GM18868 (cell line): ENCODE measurements at regions not wholly inside any gene's neighbourhood (a gene's known extent, or its start where the extent isn't known, plus 50 kb on each side); places are given as distances from the start of the nearest gene placed in this dataset.

Experiments used
- ATAC-seq: cut with Tn5 transposase; IDR thresholded peaks from one replicate; pipeline ENCODE4 v1.9.1; 2021; ENCODE audit warnings: mild to moderate bottlenecking, moderate library complexity; ENCODE audit not compliant: unreplicated experiment

DNA sequence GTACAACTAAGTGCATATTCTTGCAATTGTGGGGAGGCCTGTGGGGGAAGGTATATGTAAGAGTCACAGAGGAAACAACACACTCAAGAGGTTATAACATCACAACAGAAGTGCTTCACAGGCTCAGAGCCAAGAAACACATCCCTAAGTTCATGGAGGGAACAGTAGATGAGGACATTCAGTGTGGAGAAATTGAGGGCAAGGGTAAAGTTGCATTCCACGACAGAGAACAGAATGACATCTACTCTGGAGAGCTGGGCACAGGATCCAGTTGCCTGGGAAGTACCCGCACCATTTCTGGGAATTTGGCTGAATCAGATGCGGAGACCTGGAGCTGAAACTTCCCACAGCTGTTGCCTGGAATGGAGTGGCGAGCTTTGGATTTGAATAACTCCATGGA is 197.2 kb downstream of the NXNL2 start:
- ATAC-seq, result no peak

DNA sequence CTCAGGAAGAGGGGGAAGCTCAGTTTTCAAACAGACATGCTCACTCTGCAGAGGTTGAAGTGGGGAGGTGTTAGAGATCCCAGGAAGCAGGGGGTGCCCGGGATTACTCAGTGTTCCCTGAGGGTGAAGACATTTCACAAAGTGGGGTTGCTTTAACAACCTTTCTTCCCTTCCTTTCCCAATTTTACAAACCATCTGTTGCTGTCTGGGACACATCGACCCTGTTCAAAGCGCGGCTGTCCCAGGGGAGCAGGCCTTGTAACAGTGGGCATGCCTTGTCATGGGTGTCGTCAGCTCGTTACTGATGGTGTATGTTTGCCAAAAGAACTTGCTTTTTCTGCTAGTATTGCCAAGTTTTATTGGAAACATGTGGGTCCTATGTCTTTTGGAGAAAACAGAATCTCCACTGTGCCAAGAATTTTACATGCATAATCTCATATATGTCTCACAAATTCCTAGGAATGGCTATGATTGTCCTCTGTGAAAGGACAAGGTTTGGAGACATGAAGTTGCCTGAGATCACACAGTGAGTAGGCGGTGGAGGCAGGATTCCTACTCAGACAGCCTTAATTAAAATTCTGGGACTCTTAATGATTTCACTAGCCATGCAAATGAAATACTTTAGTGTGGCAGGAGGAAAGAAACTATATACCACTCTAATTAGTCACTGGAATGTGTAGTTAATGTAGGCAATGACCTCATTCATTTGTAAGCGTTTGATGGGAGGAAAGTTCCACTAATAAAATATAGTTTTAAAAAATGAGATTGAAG is 198.9 kb downstream of the NXNL2 start:
- ATAC-seq, result no peak

DNA sequence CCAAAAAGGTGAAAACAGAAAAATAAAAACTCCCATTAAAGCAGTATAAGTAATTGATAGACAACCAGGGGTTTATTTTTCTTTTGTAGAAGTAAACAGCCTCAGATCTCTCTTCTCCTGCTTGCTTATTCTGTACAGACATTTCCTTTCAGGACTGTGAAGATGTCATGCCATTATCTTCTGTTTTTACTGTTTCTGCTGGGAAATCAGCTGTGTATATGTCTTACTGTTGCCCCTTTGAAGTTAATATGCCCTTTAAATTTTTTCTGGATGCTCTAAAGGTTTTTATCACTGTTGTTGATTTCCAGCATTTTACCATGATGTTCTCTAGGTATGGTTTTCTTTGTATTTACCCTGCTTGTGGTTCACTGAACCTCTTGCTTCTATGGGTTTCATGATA is 199.5 kb downstream of the NXNL2 start:
- ATAC-seq, result no peak

DNA sequence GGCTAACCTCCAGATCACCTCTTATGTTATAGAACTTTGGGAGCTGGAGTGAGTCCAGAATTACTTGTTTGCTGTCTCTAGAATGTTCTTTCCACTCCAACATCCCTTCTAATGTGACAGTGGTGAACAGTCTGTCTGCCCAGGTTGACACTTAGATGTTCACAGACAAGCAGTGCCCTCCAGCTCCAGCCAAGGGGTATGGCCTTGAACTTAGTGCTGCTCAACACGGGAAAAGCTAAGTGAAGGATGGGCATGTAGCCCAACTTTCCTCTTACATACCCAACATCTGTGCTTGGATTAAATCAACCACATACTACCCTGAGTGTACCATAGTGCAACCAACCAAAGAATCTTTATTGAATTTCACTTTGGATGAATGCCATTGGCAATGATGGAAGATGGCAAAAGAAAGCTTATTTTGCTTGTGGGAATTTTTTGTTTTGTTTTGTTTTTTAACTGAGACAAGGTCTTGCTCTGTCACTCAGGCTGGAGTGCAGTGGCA is 201.2 kb downstream of the NXNL2 start:
- ATAC-seq, result no peak

DNA sequence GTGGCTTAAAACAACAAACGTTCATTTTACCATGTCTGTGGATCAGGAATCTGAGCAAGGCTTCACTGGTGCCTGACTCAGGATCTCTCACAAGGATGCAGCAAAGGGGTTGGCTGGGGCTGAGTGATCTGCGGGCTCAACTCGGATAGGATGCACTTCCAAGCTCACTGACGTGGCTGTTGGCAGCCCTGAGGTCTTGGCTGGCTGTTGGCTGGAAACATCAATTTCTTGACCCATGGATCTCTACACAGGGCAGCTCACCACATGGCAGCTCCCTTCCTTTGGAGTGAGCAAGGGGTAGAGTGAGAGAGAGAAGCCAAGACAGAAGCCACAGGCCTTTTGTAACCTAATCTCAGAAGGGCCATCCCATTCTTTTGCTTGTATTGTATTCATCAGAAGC is 202.1 kb downstream of the NXNL2 start:
- no peak for ATAC-seq

DNA sequence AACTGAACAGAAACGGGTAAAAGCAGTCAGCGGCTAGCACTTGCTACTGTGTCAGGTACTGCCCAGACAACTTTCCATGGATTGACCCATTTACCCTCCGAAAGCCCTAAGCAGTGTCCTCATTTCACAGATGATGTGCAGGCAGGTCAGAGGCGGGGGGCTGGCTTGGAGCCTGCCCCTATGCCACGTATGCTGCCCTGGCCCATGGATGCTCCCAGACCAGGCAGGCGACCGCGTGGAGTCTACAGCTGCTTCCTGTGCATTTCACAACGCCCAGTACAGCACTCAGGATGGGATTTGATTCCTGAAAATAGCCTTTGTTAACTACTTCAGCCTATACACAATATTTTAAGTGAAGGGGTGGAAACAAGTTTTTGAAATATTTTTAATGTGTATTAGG is 202.9 kb downstream of the NXNL2 start:
- no peak for ATAC-seq

DNA sequence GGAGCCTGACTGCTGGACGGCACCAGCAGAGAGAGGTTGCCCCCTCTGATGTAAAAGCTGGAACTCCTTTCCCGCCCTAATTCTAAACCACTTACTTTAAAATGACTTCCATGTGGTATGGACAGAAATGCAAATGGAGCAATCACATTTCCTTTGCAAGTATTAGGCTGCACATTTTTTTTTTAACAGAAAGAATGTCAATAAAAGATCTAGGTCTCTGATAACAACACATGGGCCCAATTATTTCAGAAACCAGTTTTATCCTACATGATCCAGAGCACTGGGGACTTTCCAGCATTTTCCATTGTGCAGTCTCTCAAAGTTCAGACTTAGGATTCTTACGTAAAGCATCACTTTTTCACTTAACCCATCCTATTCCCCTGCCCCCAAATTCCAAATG is 203.7 kb downstream of the NXNL2 start:
- ATAC-seq, result no peak

DNA sequence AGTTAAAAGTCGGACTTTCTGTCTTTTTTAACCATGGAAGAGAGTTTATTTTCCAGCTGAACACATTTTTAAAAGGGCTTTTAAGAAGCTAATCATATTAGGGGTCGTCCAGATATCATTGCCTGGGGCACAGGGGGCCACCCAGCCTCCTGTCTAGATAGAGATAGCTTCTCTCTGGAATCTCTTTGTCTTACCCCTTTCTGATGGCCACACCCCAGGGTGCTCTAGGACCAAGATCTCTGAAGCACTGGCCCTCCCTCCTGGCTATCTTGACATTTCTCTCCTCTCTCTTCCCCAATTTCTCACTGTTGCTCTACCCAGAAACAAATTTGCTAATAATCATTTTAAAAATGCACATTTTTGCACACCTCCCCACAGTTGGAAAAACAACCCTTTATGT is 204.4 kb downstream of the NXNL2 start:
- ATAC-seq, result no peak

DNA sequence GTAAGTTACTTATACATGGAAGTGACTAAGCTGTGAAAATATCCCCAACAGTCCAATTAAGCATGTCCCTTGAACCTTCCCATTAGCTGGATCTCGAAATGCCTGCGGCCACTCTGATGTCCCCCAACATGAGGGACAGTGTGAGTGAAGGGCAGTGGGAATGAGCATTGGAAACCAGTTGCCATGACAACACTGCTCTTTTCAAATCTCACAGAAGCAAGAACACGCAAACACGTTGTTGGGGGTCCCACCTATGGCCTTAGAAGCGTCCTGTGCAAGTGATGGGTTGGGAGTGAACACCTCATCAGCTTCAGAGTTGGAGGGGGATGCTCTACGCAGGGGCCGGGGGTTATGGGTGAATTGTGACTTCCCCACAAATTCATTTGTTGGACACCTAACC is 205.9 kb downstream of the NXNL2 start:
- no peak for ATAC-seq

DNA sequence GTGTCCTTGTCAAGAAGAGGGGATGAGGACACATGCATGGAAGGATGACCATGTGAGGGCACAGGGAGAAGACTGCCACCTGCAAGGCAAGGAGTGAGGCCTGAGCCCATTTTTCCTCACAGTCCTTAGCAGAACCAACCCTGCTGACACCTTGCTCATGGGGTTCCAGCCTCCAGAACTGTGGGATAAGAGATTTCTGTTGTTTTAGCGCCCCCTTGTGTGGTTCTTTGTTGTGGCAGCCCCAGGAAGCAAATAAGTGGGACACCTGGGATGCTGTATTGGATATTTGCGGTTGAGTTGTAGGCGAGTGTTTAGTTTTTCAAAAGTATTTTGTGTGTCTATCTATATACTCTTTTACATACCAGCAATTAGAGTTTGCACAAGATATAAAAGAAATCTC is 206.4 kb downstream of the NXNL2 start:
- ATAC-seq, result no peak

DNA sequence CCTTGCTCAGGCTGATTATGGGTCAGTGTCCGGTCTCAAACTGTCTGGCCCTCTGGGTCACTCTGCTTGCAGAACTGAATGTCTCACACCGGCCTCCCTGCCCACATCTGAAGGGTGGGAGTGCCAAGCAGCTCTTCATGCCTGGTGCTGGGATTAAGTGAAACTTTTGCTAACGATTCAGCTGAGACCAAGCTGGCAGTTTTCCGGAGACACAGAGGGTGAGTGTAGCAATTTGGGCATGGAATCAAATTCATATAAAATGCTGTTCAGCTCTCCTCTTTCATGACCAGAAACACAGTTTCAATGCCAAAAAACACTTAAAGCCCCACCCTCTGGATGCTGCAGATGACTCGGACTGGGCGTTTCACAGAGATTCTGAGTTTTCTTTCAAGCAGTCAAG is 207.5 kb downstream of the NXNL2 start:
- ATAC-seq, result no peak

DNA sequence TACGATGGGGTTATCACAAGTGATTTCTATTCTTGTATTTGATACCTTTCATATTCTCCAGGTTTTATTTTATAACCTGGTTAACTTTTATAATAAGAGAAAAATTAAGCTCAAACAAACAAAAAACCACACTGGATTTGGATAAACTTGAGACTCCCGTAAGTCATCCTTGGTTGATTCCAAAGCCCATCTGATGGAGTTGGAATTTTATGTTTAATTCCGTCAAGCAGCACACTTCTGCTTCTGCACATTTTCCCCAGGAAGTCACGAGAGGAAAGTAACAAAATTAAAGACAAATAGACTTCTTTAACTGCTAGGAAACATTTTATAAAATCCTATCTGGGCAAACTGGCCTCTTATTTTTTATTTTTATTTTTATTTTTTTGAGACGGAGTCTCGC is 207.9 kb downstream of the NXNL2 start:
- no peak for ATAC-seq

DNA sequence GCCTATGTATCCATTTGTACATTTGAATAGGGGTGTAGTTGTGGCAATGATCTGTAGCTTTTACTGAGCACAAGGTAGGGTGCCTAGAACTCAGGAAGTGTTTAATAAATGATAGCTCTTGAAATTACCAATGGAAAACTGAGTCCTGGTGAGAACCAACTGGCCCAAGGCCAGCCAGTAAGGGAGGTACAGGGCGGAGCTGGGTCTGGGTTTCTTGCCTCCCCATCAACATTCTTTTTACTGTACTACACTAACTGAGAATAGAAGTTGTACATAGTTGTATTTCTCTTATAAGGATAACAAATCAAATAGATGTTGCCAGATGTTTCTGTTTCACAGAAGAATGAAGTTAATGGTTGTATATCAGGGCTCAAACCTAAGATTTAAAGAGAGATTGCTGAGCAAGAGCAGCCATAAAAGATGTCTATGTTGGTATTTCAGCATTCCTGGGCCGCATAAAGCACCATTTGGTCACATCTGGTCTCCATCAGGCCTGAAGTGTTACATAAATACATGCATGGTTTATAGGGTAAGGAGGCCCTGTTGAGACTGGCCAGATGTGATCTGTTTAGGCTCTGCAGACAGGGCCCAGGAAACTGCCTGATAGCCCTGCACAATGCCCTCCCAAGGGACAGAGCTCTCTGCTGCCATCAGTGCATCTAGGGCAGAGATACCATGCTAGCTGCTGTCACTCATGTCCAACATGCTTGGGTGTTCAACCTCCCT is 210.5 kb downstream of the NXNL2 start:
- ATAC-seq, result no peak

DNA sequence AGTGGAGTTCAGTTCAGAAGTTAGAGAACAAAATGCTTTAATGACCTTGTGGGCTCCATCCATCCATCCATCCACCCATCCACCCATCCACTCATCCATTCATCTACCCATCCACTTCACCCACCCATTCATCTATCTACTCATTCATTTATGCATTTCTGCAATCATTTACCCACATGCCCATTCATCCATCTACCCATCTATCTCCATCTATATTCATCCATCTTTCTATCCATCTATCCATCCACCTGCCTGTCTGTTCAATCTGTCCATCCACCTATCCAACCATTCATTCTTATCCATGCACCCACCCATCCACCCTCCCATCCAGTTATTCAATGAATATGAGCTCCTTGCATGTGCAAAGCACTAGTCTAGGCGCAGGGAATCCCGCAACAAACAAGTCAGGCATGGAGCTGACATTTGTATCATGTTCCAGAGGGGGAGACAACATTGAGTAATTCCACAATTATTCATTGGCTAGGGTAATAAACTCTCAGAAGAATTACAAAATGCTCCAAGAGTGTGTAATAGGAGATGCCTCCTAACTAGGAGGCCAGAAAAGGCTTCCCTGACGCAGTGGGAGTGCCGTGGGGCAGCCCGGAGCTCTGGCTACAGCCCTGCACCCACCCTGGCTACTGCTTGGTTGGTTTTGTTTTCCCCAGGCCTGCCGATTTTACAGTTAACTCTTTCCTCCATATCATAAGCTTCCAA is 211.2 kb downstream of the NXNL2 start:
- no peak for ATAC-seq

DNA sequence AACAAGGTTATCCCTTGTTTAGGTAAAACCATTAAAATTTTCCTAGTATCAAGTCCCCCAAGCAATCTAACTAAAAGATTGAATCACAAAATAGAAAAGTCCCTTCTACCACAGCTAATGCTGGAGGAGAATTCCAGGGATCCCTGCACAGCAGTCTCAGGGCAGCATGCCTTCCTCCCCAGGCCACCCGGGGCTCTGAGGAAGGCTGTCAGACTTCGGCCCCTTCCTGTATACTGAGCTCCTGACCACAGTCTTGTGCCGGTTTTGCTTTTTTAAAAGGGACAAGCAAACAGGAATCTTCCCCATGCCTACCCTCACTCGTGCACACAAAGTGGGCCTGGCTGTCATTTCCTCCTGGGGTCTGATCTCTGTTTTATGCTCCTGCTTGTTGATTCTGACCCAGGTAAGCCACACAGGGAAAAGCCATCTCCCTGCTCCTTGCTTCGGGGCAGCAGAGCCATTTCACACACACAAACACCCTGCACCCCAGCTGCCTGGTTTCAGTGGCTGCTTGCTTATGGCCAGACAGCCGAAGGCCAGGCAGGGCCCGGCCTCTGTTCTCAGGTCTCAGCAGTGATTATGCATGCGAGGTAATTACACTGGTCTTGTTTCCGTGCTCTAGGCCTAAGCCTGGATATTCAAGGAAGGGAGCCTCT is 211.9 kb downstream of the NXNL2 start:
- no peak for ATAC-seq

DNA sequence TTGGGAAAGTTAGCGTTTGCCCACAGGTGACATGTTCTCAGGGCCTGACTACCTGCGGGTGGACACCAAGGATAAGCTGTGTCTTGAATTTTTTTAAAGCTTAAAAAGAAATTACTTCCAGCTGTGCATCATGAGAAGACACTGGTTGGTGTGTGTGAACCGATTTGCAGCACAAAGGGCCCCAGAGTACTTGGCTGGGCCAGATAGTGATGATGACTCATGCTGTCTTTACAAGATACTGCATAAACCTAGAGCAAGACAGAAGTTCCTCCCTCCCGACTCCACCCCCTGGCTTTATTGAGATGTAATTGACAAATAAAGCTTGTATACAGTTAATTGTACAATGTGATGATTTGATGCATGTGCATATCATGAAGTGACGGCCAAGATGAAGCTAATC is 212.8 kb downstream of the NXNL2 start:
- ATAC-seq, result no peak

DNA sequence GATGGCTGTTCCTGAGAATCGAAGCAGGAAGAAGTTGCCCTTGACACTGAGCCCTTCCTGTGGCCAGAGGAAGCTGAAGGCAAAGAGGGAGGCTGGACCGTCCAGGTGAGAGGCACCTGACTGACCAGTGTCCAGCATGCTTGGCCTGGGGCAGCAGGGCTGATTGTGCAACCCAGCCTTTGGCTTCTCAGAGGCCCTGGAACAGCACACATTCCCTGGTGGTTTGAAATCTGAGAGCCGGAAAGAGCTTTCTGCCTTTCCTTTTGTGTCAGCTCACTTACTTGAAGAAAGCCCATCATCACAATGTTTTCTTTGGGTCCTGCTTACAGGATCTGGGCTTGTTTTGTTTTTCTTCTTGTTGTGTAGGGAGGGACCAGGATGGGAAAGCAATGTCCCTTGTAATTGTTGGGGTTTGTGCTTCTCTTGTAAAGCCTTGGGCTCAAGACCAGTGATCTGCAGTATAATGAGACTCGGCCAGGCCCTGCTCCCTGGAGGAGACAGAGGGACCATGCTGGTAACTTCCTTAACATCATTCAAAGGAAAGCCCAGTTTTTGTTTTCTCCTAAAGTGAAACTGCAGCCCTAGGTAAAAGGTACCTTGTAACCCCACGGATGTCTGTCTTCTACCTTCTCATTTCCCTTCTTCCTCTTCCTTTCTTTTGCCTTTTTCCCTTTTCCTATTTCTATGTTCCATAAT is 213.7 kb downstream of the NXNL2 start:
- ATAC-seq, result no peak

DNA sequence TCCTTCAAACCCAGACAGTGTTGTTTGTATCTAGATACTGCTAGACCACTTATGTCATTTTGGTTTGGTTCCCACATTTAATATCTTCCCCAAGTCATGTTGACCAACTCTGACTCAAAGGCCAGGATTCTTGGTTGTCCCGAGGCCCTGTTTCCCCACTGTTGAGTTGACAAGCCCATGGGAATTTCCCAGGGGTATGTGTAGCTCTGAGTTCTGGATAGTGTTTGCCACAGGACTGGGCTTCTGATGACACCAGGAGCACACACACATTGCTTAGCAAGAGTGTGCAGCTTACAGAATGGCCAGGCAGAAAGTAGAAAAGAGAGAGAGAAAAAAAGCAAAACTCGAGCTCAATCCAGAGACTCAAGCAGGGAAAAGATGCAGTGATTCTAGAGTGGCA is 214.4 kb downstream of the NXNL2 start:
- ATAC-seq, result no peak

DNA sequence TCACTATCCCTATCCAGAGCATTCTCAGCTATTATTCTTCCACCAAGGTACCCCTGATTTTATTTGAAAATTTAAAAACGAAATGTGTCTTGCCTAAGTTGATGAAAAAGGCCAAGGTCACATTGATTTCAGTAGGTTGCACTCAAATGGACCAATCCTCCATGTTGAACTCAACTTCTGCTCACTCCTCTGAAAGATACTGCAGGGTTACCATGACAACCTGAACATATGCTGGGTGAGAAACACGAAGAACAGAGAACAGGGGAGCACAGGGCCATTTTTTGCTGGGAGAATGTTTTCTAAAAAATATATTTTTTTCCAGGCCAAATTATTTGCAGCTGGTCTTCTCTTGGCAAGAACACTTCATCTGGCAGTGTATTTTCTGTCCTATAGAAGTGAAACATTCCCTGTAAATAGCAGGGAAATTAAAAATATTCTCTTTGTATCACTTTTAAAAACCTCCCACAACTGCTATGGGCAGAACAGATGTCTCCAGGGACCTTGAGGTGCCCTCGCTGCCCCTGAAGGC is 215.9 kb downstream of the NXNL2 start:
- no peak for ATAC-seq

DNA sequence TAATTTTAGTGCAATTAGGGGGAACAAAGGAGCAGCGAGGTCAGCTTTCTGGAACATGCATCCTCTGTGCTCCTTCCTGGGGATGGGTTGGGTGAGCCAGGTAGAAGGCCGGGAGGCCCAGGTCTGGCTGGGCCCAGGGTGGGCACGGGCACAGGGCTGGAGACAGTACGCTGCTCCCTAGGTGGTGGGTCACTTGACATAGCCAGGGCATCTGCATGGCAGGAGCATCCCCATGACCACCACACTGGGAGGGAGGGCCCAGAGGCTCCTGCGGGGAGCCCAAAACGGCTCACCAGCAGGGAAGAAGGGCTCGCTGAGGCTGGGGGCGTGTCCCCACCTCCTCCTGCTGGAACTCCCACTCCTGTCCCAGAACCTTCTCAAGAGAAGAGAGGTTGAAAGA is 216.8 kb downstream of the NXNL2 start:
- no peak for ATAC-seq
